Uterus (tissue), 2 donors: ENCODE measurements at regions not wholly inside any gene's neighbourhood (a gene's known extent, or its start where the extent isn't known, plus 50 kb on each side); places are given as distances from the start of the nearest gene placed in this dataset.

ENCODE experiments used
- CTCF ChIP-seq, 4 experiments: fragments of 200-600 bp in 2 of 4; fragments of 450-650 bp in 2 of 4; sonication (generic) in 2 of 4; IDR thresholded peaks; one replicate each; pipeline ENCODE4 v1.5.1; 2016 to 2019; ENCODE audit warnings: antibody characterized with exemption in 4 of 4, mild to moderate bottlenecking in 2 of 4, moderate library complexity in 1 of 4
- POLR2A ChIP-seq, 2 donors: fragments of 450-650 bp; IDR thresholded peaks; one replicate each; pipeline ENCODE4 v1.6.1; 2016; ENCODE audit warnings: antibody characterized with exemption in 2 of 2, mild to moderate bottlenecking in 1 of 2, moderate library complexity in 1 of 2

DNA sequence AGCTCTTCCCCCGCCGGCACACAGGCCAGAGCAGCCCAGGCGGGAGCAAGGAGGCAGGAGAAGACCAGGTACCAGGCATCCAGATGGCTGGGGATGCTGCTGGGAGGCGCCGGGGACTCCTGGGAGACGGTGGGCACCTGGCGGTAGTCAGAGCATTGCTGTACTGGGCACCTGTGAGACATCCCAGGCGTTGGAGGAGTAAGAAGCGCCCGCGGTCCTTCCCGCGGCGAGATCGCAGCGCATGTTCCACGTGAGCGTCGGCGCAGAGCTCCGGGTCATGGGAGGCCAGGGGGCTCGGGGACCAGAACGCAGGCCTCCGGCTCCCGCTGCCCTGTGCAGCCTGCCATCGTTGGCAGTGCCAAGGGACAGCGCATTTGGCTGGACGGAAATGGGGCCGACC lies 293.7 kb upstream of the CDYL start:
- TF ChIP-seq CTCF (IDR thresholded peaks at IDR 0.05) (no peak), POLR2A (IDR thresholded peaks at IDR 0.05) (no peak)
